HUES6 (cell line): ENCODE measurements at regions not wholly inside any gene's neighbourhood (a gene's known extent, or its start where the extent isn't known, plus 50 kb on each side); places are given as distances from the start of the nearest gene placed in this dataset.

Experiments used
- H3K27ac ChIP-seq: 2 replicates; pipeline ENCODE4 v1.7.0; 2013; ENCODE audit warnings: low read depth, mild to moderate bottlenecking, low read length, inconsistent platforms
- H3K27me3 ChIP-seq: 2 replicates; pipeline ENCODE4 v1.6.1; 2013; ENCODE audit warnings: low read length; ENCODE audit not compliant: control insufficient read depth, insufficient read depth
- H3K36me3 ChIP-seq: 2 replicates; pipeline ENCODE4 v1.6.1; 2013; ENCODE audit warnings: low read length; ENCODE audit not compliant: control insufficient read depth, insufficient read depth
- H3K4me1 ChIP-seq: 2 replicates; pipeline ENCODE4 v1.6.1; 2013; ENCODE audit warnings: low read length; ENCODE audit not compliant: control insufficient read depth, insufficient read depth
- H3K4me3 ChIP-seq: 2 replicates; pipeline ENCODE4 v1.5.1; 2013; ENCODE audit warnings: low read depth, low read length
- H3K9ac ChIP-seq: one replicate; pipeline ENCODE4 v1.6.1; 2013; ENCODE audit warnings: mild to moderate bottlenecking, low read length
- H3K9me3 ChIP-seq: 2 replicates; pipeline ENCODE4 v1.6.1; 2013; ENCODE audit warnings: low read depth, low read length; ENCODE audit not compliant: control insufficient read depth, insufficient read depth

DNA sequence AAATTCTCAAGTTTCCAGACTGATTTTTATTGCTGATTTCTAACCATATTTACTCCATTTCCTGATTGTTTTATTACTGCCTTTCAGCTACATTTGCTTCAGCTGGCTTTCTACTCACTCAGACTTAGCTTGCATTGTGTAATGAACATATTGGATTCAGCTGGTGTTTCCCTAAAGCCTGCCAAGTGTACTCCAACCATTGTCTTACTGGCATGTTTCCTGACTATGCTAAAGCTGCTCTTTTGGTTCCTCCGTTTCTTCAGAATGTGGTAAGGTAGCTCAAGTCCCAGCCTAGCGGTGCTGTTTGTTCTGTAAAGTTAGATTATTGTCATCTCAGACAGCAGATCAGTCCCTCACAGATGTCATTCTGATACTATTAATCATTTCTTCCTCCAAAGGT is 53.1 kb upstream of the GLRA2 start:
- Histone ChIP-seq H3K36me3 (no peaks in the 10 kb centered on the region), H3K27me3 (peaks cover 4% of the 10 kb centered on the region; the same call in 1 of the 2 replicates), H3K9ac (no peak overlapping the region), H3K4me3 (no peak overlapping the region), H3K9me3 (no peaks in the 10 kb centered on the region), H3K4me1 (no peaks in the 10 kb centered on the region), H3K27ac (no peak overlapping the region)

DNA sequence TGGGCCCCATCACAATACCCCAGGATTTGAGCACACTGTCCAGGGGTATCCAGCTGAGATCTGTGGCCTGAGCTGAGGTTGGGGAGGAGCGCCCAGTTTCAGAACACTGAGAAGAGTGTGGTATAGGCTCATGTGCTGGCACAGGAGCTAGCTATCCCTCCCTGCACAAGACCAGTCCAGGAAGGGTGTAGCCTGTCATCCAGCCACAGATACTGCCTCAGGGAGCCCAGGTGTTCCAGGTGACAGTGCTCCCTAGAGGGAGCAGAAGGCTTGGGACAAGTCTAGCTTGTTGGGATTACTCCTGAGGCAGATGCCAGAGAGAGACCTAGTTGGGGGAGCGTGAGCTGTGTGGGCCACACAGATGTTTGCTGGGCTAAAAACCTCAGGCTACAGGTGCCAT is 79.6 kb upstream of the GLRA2 start:
- Histone ChIP-seq H3K36me3 (no peaks in the 10 kb centered on the region), H3K9ac (no peak overlapping the region), H3K27me3 (no peaks in the 10 kb centered on the region; the same call in 1 of the 2 replicates), H3K4me1 (no peaks in the 10 kb centered on the region), H3K27ac (no peak overlapping the region), H3K4me3 (no peak overlapping the region), H3K9me3 (no peaks in the 10 kb centered on the region)

DNA sequence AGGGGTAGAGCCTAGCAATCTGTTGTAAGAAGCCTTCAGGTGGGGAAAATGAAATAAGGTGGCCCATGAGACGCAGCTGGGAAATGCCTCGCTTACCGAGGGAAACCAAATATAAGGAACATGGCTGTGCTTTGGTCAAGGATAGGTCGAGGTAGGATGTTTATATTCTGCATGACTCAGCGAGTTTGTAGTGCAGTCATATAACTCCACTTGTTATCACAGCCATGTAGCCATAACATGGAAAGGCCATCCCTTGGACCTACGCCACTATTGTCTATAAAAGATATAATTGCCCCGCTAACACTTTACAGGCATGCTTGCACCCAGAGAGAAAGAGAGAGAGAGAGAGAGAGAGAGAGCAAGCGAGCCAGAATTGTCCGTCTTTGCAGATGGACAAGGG is 80.9 kb upstream of the GLRA2 start:
- H3K27ac ChIP-seq = no peak overlapping the region
- H3K4me3 ChIP-seq = no peak overlapping the region
- H3K9ac ChIP-seq = no peak overlapping the region
- H3K4me1 ChIP-seq = no peaks in the 10 kb centered on the region
- H3K36me3 ChIP-seq = no peaks in the 10 kb centered on the region
- H3K27me3 ChIP-seq = no peaks in the 10 kb centered on the region; the same call in 1 of the 2 replicates
- no peaks in the 10 kb centered on the region for H3K9me3 ChIP-seq

DNA sequence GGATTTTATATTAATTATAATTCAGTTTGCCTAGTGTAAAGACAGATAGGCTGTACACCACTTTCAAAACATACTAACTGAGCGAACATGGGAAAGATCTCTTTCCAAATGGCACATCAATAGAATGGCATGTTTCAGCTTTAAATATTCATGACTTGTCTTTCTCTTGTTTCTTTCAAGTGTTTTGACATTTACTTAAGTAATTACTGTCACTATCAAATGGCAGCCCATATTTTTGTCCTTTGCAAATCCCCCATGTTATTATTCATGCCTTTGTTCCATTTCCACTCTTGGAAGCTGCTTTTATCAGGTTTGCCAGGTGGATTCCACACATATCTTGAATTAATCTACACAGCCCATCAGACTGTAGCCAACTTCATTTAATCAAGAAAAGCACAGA is 89.2 kb upstream of the GLRA2 start:
- H3K27me3 ChIP-seq = no peaks in the 10 kb centered on the region; the same call in 1 of the 2 replicates
- no peak overlapping the region for H3K27ac ChIP-seq
- H3K36me3 ChIP-seq = no peaks in the 10 kb centered on the region
- H3K4me1 ChIP-seq = no peaks in the 10 kb centered on the region
- H3K9ac ChIP-seq = no peak overlapping the region
- no peaks in the 10 kb centered on the region for H3K9me3 ChIP-seq
- no peak overlapping the region for H3K4me3 ChIP-seq

DNA sequence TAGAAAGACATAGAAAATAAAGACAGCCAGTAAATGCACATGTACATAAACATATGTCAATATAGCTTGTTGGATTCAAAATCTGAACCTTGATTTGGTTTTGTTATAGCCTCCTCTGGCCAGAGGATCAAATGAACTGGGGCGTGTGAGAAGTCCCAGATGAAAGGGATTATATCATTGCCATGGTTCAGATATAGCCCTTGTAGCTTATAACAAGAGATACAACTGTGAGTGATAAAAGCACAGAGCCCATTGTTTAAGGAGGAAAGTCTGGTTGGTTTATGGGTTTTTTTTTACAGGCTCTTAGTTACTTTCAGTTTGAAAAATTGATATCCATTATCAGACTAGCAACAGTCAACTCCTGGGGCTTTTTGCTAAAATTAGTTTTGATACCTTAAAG is 101.7 kb upstream of the GLRA2 start:
- Histone ChIP-seq H3K27ac (no peak overlapping the region), H3K9ac (no peak overlapping the region), H3K4me1 (no peaks in the 10 kb centered on the region), H3K27me3 (peaks cover 9% of the 10 kb centered on the region; the same call in 1 of the 2 replicates), H3K9me3 (no peaks in the 10 kb centered on the region), H3K4me3 (no peak overlapping the region), H3K36me3 (no peaks in the 10 kb centered on the region)

DNA sequence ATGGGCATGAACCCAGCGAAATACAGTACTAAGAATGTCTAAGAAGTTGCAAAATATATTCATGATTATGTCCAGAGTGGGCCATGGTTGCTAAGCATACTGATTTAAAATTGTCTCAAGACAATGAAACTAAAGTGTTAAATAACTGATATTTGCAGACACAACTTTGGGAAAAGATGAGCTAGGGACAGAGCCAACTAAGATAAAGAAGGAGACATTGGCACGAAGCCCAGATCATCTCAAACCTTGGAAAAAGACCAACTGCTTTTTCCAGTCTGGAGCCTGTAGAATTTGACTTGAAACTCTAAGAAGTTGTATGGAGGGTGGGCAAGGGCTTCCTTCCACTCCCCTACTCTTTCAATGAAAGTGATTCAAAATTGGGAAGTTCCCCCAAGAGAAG is 108.5 kb upstream of the GLRA2 start:
- Histone ChIP-seq H3K27me3 (peaks cover 5% of the 10 kb centered on the region; the same call in 1 of the 2 replicates), H3K9ac (no peak overlapping the region), H3K4me3 (no peak overlapping the region), H3K36me3 (no peaks in the 10 kb centered on the region), H3K27ac (no peak overlapping the region), H3K4me1 (no peaks in the 10 kb centered on the region), H3K9me3 (no peaks in the 10 kb centered on the region)

DNA sequence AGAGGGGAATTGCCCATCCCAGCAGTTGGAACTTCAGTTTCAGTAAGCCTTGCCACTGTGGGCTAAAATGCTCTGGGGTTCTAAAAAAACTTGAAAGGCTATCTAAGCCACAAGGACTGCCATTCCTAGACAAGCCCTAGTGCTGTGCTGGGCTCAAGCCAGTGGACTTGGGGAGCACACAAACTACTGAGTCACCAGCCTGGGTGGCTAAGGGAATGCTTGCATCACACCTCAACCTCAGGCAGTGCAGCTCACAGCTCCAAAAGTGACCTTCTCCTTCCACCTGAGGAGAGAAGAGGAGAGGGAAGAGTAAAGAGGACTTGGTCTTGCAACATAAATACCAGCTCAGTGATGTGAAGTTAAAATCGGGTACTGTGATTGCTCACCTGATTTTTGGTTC is 116.7 kb upstream of the GLRA2 start:
- H3K36me3 ChIP-seq = no peaks in the 10 kb centered on the region
- H3K9ac ChIP-seq = no peak overlapping the region
- no peaks in the 10 kb centered on the region; the same call in 1 of the 2 replicates for H3K27me3 ChIP-seq
- H3K4me3 ChIP-seq = no peak overlapping the region
- H3K27ac ChIP-seq = no peak overlapping the region
- H3K4me1 ChIP-seq = no peaks in the 10 kb centered on the region
- H3K9me3 ChIP-seq = no peaks in the 10 kb centered on the region

DNA sequence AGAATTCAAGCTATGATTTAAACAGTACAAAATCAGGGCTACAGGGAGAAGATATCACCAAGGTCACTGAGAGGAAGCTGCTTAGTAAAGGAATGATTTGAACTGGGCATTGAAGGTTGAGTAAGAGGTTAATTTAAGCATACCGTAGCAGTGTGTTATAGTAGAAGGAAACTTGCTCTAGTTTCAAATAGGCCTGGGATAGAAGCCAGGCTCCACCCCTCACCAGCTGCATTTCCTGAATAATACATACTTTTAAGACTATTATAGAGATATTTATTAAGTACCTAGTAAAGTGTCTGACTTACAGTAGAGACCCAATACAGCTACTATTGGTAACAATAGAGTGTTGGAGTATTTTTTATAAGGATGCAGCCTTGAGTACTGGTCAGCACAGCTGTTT is 118.0 kb upstream of the GLRA2 start:
- H3K36me3 ChIP-seq = no peaks in the 10 kb centered on the region
- no peak overlapping the region for H3K4me3 ChIP-seq
- no peak overlapping the region for H3K27ac ChIP-seq
- H3K27me3 ChIP-seq = no peaks in the 10 kb centered on the region; the same call in 1 of the 2 replicates
- H3K9ac ChIP-seq = no peak overlapping the region
- H3K4me1 ChIP-seq = no peaks in the 10 kb centered on the region
- H3K9me3 ChIP-seq = no peaks in the 10 kb centered on the region

DNA sequence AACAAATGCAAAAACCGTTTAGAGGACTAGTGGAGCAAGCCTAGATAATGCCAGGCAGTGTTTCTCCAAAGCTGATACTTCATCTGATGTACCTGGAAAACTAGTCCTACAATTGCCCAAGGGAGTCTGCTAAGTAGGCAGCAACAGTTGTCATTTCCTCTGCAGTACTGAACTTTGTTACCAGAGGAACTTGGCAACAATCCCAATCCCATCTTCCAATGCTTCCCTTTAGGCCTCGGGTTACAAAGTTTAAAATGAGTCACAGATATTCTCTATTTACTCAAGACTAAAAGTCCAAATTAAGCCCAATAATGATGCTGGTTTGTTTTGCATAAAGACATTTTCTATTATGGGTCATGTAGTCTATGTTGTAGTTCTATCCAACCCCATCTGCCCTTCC is 120.0 kb upstream of the GLRA2 start:
- Histone ChIP-seq H3K27ac (no peak overlapping the region), H3K4me3 (no peak overlapping the region), H3K9me3 (no peaks in the 10 kb centered on the region), H3K36me3 (no peaks in the 10 kb centered on the region), H3K4me1 (no peaks in the 10 kb centered on the region), H3K27me3 (no peaks in the 10 kb centered on the region; the same call in 1 of the 2 replicates), H3K9ac (no peak overlapping the region)

DNA sequence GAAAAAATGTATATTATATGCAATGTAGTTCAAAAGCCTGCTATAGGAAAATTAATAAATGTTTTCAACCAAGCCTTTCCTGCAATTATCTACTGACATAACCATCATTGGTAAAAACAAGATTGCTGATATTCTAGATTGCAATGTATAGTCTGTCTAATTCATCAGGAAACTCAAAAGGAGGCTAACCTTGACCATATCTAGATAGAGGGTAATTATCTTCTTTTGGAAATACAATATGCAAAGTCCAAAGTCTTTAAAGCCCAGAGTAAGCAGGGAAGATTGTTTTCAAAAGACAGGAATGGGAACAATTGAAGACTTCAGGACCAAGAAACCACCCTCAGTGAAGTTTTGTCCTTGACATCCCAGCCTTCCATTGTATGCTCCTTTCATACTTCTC is 123.1 kb upstream of the GLRA2 start:
- Histone ChIP-seq H3K27me3 (no peaks in the 10 kb centered on the region), H3K36me3 (no peaks in the 10 kb centered on the region), H3K4me1 (no peaks in the 10 kb centered on the region), H3K4me3 (no peak overlapping the region), H3K27ac (no peak overlapping the region), H3K9ac (no peak overlapping the region), H3K9me3 (no peaks in the 10 kb centered on the region)

DNA sequence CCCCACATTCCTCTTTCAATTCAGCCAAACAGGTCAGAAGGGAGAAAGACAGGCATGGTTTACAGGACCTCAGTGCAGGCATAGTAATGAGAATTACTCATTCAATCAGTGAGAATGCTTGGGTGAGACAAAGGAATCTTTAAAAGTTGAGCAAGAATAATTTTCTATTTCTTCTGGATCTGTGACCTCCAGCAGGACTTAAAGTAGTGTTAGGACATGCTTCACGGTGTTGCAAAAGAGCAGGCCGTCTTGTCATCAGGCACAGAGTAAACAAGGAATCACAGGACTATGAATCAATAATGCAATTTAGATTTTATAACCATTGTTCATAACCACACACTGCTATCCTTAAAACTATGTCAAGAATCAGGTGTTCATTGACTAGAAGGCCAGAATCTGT is 130.6 kb upstream of the GLRA2 start:
- Histone ChIP-seq H3K9me3 (no peaks in the 10 kb centered on the region), H3K27ac (no peak overlapping the region), H3K36me3 (no peaks in the 10 kb centered on the region), H3K27me3 (no peaks in the 10 kb centered on the region), H3K4me1 (no peaks in the 10 kb centered on the region), H3K9ac (no peak overlapping the region), H3K4me3 (no peak overlapping the region)

DNA sequence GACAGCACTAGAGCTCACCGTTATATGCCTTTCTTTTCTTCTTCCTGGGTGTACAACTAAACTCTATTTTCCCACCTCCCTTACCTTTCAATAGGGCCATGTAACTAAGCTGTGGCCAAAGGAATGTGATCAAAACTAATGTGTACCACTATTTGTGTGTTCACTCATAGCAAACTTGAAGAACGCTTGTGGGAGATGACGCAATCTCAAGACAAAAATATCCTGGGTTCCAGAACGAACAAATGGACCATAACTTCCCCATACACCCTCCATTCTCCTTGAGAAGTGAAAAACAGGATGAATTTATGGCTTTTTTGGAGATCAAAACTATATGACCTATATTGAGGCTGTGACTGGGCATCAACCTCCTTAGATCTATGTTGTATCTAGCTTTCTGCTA is 139.7 kb upstream of the GLRA2 start:
- Histone ChIP-seq H3K27me3 (peaks cover 3% of the 10 kb centered on the region; the same call in 1 of the 2 replicates), H3K27ac (no peak overlapping the region)

More for the DNA sequence above, 139.7 kb upstream of the GLRA2 start:
- no peaks in the 10 kb centered on the region for H3K4me1 ChIP-seq
- no peaks in the 10 kb centered on the region for H3K9me3 ChIP-seq
- no peak overlapping the region for H3K9ac ChIP-seq
- H3K4me3 ChIP-seq = no peak overlapping the region
- no peaks in the 10 kb centered on the region for H3K36me3 ChIP-seq
